HG03025 (cell line): ENCODE measurements at regions not wholly inside any gene's neighbourhood (a gene's known extent, or its start where the extent isn't known, plus 50 kb on each side); places are given as distances from the start of the nearest gene placed in this dataset.
"Not testable (repeated sequence)": the region's sequence is repeated elsewhere in the genome, so short reads cannot be mapped to it uniquely, and the experiment has no call there.

ENCODE experiments used
- ATAC-seq: cut with Tn5 transposase; IDR thresholded peaks from one replicate; pipeline ENCODE4 v1.9.1; 2021; ENCODE audit warnings: mild to moderate bottlenecking, moderate library complexity; ENCODE audit not compliant: unreplicated experiment, low FRiP score

DNA sequence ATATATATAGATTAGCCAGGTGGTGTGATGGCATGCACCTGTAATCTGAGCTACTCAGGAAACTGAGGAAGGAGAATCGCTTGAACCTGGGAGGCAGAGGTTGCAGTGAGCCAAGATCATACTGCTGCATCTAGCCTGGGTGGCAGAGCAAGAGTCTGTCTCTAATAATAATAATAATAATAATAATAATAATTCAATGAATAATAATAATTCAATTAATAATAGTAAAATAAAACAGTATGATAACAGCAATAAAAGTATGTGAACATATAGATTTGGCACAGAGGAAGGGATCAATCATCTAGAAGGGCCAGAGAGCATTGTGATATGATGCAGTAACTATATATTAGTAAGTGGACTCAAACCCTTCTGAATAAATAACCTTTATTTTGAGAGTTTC, 314.5 kb upstream of the COL8A1 start:
- no peak for ATAC-seq

DNA sequence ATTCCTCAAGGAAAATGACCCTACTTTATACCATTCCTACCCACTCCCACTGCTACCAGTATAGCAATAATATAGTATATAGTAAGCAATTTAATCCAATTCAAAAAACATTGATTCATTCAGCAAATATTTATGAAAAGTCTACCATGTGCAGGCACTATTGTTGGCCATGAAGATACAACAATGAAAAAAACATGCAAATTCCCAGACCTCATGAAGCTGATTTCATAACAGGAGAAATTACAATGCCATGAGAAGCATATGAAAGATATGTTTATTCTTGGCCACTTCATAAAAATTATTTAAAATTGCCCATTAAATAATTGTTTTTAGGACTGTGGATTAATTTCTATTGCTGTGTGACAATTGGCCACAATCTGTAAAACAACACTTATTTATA, 315.8 kb upstream of the COL8A1 start:
- no peak for ATAC-seq

DNA sequence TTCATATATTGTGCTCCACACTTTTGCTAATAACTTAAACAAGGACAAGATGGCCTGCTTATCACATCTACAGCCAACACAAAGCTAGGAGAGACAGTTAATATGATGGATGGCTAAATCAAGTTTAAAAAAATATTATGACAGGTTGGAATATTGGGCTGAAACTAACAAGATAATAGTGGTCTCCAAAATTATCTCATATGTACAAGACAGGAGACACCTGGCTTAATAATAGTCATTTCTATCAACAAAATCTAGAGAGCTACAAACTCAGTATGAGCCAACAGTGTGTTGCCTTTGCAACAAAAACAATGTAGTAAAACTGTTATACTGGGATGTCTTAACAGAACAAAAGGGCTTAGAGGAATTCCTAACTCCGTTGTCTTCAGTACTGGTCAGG, 317.1 kb upstream of the COL8A1 start:
- no peak for ATAC-seq

DNA sequence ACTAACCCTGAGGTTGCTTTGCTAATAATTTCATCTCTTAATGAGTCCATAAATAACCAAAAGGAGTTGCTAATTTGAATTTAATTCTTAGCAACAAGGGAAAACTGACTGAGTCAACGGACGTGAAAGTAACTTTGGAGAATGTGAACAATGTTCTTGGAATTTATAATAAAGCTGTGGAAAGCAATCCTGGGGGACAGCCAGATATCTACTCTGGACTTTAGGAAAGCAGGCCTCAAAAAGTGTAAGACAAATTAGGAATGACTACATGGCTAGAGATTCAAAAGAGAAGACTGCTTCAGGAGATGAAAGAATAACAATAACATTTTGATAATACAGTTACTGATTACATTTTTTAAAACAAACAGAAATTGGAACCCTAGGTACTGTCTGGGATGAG, 318.4 kb upstream of the COL8A1 start:
- ATAC-seq = no peak

DNA sequence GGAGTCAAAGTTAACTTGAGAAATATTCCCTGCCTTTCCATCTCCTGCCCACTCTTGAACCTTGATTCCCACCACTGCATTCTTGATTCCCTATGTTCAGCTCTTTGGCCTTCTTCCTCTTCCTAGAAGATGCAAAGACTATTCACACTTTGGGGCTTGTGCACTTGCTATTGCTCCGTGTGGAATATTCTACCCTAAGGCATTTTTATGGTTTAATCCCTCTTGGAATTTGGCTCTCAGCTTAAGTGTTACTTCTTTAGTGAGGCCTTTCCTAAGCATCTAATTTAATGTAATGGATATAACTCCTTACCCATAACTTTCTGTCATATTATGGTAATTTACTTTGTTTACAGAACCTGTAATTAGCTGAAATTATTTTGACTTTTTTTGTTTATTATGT, 318.9 kb upstream of the COL8A1 start:
- no peak for ATAC-seq

DNA sequence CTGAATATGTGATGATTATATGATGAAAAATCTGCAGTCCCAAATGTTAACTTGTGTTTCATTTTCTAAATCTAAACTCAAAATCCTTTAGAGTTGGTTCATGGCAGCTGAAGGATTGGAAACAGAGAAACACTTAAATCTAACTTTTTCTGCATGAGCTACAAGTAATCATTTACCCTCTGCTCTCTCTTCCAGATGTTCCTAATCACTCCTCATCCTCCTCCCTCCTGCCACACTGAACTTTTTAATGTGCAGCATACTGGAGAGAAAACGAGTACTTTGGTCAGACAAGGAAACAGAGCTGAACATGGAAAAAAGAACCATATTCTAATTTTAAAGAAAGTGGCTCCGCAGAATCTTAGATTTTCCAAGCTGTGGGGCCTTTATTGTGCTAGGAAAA, 321.2 kb upstream of the COL8A1 start:
- ATAC-seq = no peak

DNA sequence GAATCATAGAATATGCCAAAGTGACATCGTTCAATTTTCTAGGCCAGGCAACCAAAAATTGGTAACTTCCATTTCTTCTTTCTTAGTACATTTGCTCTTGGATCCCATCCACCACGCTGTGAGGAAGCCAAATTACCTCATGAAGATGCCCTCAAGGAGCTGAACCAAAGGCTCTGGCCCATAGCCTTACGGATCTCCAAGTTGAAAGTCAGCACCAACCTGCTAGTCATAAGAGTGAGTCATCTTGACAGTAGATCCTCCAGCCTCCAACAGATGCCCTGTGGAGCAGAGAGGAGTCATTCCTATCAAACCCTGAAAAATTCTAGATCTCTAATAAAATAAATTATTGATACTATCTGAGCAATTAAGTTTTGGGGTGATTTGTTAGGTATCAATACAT, 322.5 kb upstream of the COL8A1 start:
- no peak for ATAC-seq

DNA sequence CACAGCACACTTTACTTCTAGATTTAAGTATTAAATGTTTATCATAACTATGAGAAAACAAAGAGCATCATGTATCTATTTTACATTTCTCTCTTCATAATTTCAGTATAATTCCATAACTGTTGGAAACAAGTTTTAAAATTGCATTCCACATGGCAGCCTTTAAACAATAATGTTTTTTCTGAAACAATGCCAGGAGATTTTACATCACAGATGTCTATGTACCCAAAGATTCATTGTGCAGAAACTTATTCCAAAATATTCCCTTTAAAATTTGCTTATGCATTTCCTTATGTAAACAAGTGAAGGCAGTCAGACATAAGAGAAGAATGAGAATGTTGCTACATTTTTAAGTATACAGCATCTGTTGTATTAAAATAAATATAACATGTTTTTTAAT, 324.9 kb upstream of the COL8A1 start:
- ATAC-seq = no peak

DNA sequence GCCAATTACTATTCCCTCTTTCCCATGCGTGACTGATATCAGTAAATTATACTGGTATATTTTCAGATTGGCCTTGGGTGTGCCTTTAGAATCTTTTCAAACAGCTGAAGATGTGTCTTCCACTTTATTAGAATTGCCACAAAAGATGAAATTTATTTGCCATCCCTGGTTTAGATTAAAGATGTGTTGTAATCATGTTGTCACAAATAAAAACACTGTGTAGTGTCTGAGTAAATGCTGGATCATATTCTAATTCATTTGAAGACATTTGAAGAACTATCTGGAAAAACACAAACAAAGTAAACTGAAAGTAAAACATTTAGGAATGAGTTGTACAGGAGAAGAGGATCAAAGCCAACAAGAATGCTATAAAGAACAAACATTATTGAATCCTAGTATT, 339.7 kb upstream of the COL8A1 start:
- ATAC-seq = no peak

DNA sequence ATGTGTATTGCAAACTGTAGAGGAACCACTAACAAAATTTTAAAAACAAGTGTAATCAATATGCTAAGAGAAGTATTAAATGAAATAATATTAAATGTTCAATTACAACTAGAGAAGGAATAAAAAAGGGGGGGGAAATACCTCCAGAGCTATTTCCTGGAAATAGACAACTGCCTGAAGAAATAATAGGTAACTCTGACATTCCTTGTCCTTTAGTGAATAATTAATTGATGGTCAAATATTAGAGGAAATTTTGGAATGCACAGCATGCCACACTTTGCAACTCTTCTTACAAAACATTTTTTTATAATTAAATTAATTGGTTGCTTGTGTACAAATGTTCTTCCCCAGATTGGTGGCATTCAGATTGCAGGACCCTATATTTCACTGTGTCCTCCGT, 342.6 kb upstream of the COL8A1 start:
- ATAC-seq = no peak

DNA sequence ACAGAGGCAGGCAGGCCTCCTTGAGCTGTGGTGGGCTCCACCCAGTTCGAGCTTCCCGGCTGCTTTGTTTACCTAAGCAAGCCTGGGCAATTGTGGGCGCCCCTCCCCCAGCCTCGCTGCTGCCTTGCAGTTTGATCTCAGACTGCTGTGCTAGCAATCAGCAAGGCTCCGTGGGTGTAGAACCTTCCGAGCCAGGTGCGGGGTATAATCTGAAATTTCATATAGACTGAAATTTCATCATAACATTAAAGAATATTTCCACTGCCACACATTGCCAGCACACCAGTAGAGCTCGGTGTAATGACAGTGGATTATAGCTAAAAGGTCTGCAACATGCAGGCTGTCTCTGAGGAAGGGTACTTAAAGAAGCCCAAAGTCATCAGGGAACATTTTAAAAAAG, 344.3 kb upstream of the COL8A1 start:
- ATAC-seq = not testable (repeated sequence)

DNA sequence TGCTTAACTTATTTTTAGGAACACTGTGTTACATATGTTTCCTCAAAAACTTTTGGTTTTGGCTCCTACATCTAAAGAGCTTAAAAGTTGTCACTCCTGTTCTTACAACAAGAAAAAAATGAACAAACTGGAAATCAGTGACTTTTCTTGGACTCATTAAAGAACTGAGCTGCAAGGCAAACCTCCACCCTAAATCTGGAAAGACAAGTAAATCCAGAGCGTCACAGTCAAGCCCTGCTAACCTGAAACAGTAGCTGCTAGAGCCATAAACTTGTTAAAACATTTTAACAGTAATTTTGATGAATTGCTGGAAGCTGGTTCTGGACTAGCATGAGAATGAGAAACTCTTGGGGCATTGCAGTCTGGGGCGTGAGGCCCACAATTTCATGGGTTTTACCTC, 350.5 kb upstream of the COL8A1 start:
- ATAC-seq = no peak

DNA sequence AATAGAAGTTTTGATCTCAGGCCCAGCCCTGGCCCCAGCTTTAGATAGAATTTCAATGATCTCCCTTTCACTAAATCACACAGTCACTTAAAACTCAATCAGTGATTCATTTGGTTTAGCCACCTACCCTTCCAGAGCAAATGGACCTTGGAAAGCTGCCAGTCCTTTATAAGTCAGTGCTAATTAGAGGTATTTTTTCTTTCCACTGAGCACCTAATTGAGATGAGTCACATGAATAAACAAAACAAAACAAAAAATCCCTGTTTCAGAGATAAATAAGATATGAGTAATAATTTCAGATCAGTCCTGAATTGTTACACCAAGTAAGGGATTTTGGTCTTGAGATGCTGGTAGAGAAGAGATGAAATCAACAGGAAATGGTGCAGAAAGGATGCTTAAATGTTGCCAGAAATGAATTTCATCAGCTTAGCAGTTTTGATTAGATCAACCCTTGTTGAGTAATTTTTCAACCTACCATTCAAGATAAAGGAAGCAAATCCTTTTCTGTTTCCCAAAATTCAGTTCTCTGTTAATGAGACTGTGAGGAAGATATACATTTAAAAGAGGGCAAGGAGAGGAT, 352.0 kb upstream of the COL8A1 start:
- no peak for ATAC-seq

DNA sequence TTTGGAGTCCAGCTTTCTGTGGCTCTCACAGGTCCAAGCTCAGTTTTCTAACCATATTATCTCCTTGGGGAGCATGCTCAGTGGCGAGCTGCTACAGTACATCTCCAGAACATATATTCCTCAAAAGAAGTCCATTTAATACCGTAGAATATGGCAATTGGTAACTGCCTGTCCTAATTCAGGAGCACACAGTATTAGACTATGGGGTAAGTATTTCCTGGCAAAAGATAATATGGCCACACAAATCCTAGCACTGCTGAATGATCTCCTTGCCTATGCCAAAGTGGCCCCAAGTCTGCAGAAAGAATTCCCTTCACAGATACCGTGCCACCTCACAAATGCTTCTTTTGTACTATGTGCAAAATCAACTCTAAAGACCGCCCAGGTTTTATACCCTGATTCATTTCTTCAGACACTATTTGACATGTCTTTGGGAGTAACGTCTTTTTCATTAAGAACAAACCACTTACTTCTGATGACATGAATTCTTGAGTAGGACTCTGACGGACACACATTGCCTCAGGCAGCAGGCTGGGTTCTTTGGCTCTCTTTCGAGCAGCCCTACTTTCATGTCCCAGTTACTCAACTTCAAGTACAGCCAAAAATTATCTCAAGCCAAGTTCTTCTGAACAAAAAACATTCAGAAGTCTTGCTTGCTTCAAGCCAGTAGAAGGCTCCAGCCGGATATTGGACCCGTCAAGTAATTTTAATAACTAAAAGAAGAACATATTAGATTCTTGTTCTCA, 368.3 kb upstream of the DCBLD2 start:
- no peak for ATAC-seq

DNA sequence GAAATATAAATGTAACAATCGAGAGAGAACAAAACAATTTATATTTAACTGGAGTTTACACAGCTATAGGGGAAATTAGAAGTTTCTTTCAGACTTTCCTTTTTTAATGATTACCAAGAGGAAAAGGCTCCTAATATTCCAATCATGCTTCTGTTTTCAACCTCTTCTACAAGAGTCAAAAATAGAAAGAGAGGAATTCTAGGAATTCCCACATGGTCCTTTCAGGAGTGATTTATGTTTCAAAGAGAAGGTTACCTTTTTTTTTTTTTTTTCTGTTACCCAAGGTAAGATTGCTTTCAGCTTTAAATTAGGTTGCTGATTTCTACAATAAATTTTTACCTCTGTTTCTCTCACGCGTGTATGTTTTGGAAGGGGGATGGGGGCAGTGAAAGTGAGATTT, 355.3 kb upstream of the DCBLD2 start:
- ATAC-seq = no peak

DNA sequence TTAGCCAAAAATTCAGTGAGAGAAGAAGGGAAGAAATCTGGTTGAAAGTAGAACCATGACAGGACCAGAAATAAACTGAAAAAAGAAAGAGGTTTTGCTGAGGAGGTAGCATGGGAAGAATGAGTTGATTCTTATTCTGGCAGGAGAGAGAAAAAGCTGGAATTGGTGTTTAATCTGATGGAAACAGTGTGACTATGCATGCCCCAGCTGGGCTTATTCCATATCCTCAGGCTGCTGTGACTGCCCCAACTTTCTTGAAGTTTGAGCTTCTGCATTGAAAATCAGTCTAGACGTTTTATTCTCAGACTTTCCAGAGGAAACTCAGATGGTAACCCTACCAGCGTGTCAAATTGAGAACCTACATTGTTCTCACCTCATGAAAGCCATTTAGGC, 352.5 kb upstream of the DCBLD2 start:
- no peak for ATAC-seq

DNA sequence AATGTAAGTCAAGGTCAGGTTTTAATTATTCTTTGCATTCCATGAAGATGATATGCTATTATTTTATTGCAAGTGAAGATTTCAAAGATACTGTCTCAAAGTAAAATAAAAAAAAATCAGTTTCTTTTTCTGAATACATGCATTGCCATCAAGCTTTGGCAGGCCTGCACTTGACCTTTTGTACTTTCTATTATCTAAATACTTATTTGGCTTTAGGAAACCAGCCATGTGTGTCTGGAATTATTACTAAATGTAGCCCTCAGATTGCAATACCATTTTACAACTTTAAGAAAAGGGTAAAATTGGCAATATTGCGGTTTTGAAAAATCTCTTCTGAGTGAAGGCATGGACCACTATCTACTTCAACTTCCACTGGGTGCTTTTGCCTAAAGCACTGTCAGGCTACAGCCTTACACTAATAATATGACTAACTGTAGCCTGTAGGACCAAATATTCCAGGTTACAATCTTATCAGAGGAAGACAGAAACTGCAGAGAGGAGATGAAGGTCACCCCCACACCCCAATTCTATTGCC, 349.4 kb upstream of the DCBLD2 start:
- no peak for ATAC-seq

DNA sequence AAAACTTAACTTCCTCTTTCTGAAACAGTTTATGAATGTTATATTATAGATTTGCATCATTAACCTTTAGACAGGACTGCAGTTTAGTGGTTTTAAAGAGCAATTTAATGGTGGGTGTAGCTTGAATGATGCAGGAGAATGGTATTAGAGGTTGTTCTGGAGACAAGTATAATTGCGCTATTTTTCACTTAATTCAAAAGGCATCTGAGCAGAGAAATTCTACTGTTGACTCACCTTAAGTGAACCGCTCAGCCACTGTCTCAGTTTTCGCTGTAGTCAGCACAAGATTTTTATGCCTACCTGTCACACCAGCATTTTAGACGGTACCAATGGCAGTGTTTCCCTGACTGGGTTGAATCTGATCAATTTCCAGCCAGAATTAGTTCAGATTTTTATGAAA, 348.8 kb upstream of the DCBLD2 start:
- no peak for ATAC-seq

DNA sequence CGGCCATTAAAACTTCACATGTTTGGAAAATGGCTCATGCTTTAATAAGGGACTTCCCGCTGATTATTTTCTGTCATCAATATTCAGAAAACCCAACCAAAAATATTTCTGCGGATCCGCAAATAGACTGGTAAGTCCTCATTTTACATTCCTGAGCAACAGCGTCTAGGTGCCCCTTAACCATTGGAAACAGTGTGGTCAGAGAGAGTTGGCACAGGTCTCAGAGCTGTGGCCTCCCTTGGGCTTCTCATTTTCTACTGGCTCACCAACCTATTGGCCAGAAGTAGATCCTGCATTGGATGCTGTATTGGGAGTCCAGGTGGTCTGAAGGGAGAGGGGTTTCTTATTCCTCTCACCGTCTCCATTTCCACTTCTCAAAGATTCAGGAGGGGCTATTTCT, 348.1 kb upstream of the DCBLD2 start:
- ATAC-seq = no peak

DNA sequence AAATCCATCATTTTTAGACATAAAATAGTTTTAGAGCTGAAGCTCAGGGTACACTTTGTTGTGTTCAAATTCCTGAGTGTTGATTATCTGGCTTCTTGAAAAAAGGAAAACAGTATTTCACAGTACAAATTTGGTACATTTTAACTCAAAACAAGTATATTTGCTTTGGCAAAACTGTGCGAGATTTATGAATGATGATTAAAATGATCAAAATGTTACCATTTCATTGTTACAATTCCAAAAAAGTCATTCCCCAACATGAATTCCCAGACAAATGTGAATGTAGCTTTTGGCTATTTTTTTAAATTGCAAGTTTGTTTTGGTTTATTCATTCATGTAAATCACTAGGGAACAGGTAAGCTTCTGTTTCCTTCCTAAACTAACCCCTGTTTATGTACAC, 347.4 kb upstream of the DCBLD2 start:
- ATAC-seq = no peak

DNA sequence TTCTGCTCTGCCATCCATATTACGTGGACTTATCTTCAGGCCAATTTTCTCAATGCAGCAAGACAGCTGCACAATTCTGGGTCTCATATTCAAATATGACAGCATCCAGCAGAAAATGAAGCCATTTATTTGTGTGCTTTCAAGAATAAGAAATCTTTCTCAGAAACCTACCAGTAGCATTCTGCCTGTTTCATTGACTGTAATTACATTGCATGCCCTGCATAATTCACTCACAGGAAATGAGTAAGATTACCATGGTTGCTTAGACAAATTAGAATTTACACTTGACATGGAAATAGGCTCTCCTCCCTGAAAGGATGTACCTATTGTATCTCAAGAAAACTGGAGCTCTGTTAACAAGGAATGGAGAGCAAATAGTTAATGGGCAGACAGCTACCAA, 346.6 kb upstream of the DCBLD2 start:
- no peak for ATAC-seq

DNA sequence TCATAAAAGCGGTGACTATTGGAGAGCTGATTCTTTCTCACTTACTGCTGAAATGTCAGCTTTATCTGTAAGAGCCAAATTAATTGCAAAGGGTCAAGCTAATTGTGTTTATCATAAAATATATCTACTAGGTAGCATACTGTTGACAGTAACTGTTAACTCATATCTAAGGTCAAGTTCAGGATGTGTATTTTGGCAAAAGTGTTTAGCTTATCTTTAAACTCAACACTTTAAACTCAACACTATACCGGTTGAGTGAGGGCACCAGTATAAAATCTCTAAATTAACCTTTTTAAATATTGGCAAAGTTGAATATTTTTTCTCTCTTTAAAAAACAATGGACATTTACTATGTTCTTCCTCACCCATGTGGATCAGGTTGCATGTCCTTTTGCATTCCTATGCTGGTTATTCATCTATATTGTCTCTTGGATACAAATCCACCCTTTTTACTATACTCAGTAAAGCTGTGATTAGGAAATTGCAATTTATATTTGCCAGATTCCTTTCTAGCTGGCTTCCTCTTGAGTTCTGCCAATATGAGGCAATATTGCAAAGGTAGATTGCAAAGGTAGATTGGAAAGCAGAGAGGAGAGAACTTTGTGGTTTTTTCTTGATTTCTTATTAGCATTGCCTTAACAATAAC, 344.6 kb upstream of the DCBLD2 start:
- ATAC-seq = no peak
